GM12801 (cell line): ENCODE measurements at regions not wholly inside any gene's neighbourhood (a gene's known extent, or its start where the extent isn't known, plus 50 kb on each side); places are given as distances from the start of the nearest gene placed in this dataset.

Experiments
- CTCF ChIP-seq: IDR thresholded peaks from one replicate; pipeline ENCODE4 v1.5.1; 2011; ENCODE audit warnings: control low read depth; ENCODE audit not compliant: insufficient read length; ENCODE audit errors: extremely low read depth

GRCh38 chr4:111466811-111467604, 678.2 kb upstream of the FAM241A start:
- no peak for TF ChIP-seq CTCF

- TF ChIP-seq CTCF = no peak
Observed at GRCh38 chr4:111475001-111475400, 670.3 kb upstream of the FAM241A start.

GRCh38 chr4:111475666-111476065, 669.6 kb upstream of the FAM241A start:
- no peak for TF ChIP-seq CTCF

- no peak for TF ChIP-seq CTCF
Observed at GRCh38 chr4:111480510-111480909, 664.7 kb upstream of the FAM241A start.

- no peak for TF ChIP-seq CTCF
Observed at GRCh38 chr4:111483375-111484169, 661.7 kb upstream of the FAM241A start.

GRCh38 chr4:111492496-111492895, 652.8 kb upstream of the FAM241A start:
- TF ChIP-seq CTCF = no peak

- TF ChIP-seq CTCF = no peak
Observed at GRCh38 chr4:111494471-111494870, 650.8 kb upstream of the FAM241A start.
